ENCODE measurements at regions not wholly inside any gene's neighbourhood (a gene's known extent, or its start where the extent isn't known, plus 50 kb on each side); places are given as distances from the start of the nearest gene placed in this dataset.

- Histone ChIP-seq H3K27ac (ENCODE audit: low read depth, low read length) (no peak overlapping the region), H3K36me3 (ENCODE audit: control insufficient read depth, insufficient read depth, low read length) (no peaks in the 10 kb centered on the region), H3K4me1 (ENCODE audit: control insufficient read depth, insufficient read depth, low read length) (no peaks in the 10 kb centered on the region), H3K4me3 (ENCODE audit: low read length) (no peak overlapping the region), H3K9me3 (ENCODE audit: control insufficient read depth, low read length) (peaks cover under 1% of the 10 kb centered on the region), H3K9ac (ENCODE audit: extremely low read depth, low read length, poor library complexity, severe bottlenecking) (no peak overlapping the region), H3K27me3 (ENCODE audit: control insufficient read depth, insufficient read depth, low read length, poor library complexity, severe bottlenecking) (peaks cover 50% of the 10 kb centered on the region)
- no peaks in the 10 kb centered on the region for H3K36me3 Mint-ChIP-seq (ENCODE audit: low read depth)
- TF ChIP-seq CTCF (conservative IDR thresholded peaks at IDR 0.05), result no peak
- peaks cover 52% of the 10 kb centered on the region for H3K27me3 Mint-ChIP-seq (ENCODE audit: insufficient read depth)
- H3K27ac Mint-ChIP-seq, result no peak overlapping the region
- no peak for DNase-seq
- H3K9me3 Mint-ChIP-seq, result peaks cover 22% of the 10 kb centered on the region
- H3K4me1 Mint-ChIP-seq, result peaks cover 7% of the 10 kb centered on the region
- 78 to 94% methylated on average over 2 of the region's 3 CpGs for WGBS, 2 experiments (ENCODE audit: insufficient coverage in 1 of 2, insufficient read length in 1 of 2)
- no peak overlapping the region for H3K4me3 Mint-ChIP-seq
These were observed 212.0 kb downstream of the RPAP3 start for GRCh38 chr12:47493801-47494200.

- Mint-ChIP-seq H3K36me3 (ENCODE audit: low read depth) (no peaks in the 10 kb centered on the region), H3K27ac (no peak overlapping the region), H3K4me3 (no peak overlapping the region), H3K4me1 (peaks cover 7% of the 10 kb centered on the region), H3K27me3 (ENCODE audit: insufficient read depth) (peaks cover 63% of the 10 kb centered on the region), H3K9me3 (peaks cover 24% of the 10 kb centered on the region)
- 60 to 70% methylated on average over 1 to 2 of the region's 2 CpGs for WGBS, 2 experiments (ENCODE audit: insufficient coverage in 1 of 2, insufficient read length in 1 of 2)
- DNase-seq, result no peak
- Histone ChIP-seq H3K4me1 (ENCODE audit: control insufficient read depth, insufficient read depth, low read length) (no peaks in the 10 kb centered on the region), H3K27me3 (ENCODE audit: control insufficient read depth, insufficient read depth, low read length, poor library complexity, severe bottlenecking) (peaks cover 69% of the 10 kb centered on the region), H3K36me3 (ENCODE audit: control insufficient read depth, insufficient read depth, low read length) (no peaks in the 10 kb centered on the region), H3K9me3 (ENCODE audit: control insufficient read depth, low read length) (peaks cover 21% of the 10 kb centered on the region), H3K9ac (ENCODE audit: extremely low read depth, low read length, poor library complexity, severe bottlenecking) (no peak overlapping the region), H3K4me3 (ENCODE audit: low read length) (no peak overlapping the region), H3K27ac (ENCODE audit: low read depth, low read length) (no peak overlapping the region)
- TF ChIP-seq CTCF (conservative IDR thresholded peaks at IDR 0.05), result no peak
These were observed 214.1 kb downstream of the RPAP3 start for GRCh38 chr12:47491516-47492305.

- peaks cover 22% of the 10 kb centered on the region for H3K9me3 ChIP-seq (ENCODE audit: control insufficient read depth, low read length)
- Mint-ChIP-seq H3K9me3 (peaks cover 31% of the 10 kb centered on the region), H3K27me3 (ENCODE audit: insufficient read depth) (peaks cover 67% of the 10 kb centered on the region), H3K36me3 (ENCODE audit: low read depth) (no peaks in the 10 kb centered on the region), H3K27ac (no peak overlapping the region), H3K4me1 (peaks cover 7% of the 10 kb centered on the region), H3K4me3 (no peak overlapping the region)
- no peak overlapping the region for H3K9ac ChIP-seq (ENCODE audit: extremely low read depth, low read length, poor library complexity, severe bottlenecking)
- 83 to 100% methylated on average over 1 of the region's 1 CpG for WGBS, 2 experiments (ENCODE audit: insufficient coverage in 1 of 2, insufficient read length in 1 of 2)
- H3K27ac ChIP-seq (ENCODE audit: low read depth, low read length), result no peak overlapping the region
- no peaks in the 10 kb centered on the region for H3K36me3 ChIP-seq (ENCODE audit: control insufficient read depth, insufficient read depth, low read length)
- TF ChIP-seq CTCF (conservative IDR thresholded peaks at IDR 0.05), result no peak
- peaks cover 85% of the 10 kb centered on the region for H3K27me3 ChIP-seq (ENCODE audit: control insufficient read depth, insufficient read depth, low read length, poor library complexity, severe bottlenecking)
- no peak for DNase-seq
- H3K4me3 ChIP-seq (ENCODE audit: low read length), result no peak overlapping the region
- no peaks in the 10 kb centered on the region for H3K4me1 ChIP-seq (ENCODE audit: control insufficient read depth, insufficient read depth, low read length)
These were observed 216.9 kb downstream of the RPAP3 start for GRCh38 chr12:47488888-47489287.

All from endodermal cell (in vitro differentiated cells).